Glutamatergic neuron (in vitro differentiated cells): ENCODE measurements at regions not wholly inside any gene's neighbourhood (a gene's known extent, or its start where the extent isn't known, plus 50 kb on each side); places are given as distances from the start of the nearest gene placed in this dataset.
"Not testable (repeated sequence)": the region's sequence is repeated elsewhere in the genome, so short reads cannot be mapped to it uniquely, and the experiment has no call there.

ENCODE experiments used
- DNase-seq: peaks from one replicate; pipeline ENCODE4 v3.0.0; 2022
- H3K27ac Mint-ChIP-seq: one replicate; pipeline ENCODE4 v1.8.0; 2020; ENCODE audit warnings: mild to moderate bottlenecking, mixed read lengths, inconsistent platforms; ENCODE audit not compliant: unreplicated experiment
- H3K27me3 Mint-ChIP-seq: one replicate; pipeline ENCODE4 v1.8.0; 2020; ENCODE audit warnings: mild to moderate bottlenecking, moderate library complexity, mixed read lengths, inconsistent platforms; ENCODE audit not compliant: unreplicated experiment
- H3K36me3 Mint-ChIP-seq: one replicate; pipeline ENCODE4 v1.8.0; 2020; ENCODE audit warnings: mild to moderate bottlenecking, mixed read lengths, inconsistent platforms; ENCODE audit not compliant: unreplicated experiment
- H3K4me1 Mint-ChIP-seq: one replicate; pipeline ENCODE4 v1.8.0; 2020; ENCODE audit warnings: mild to moderate bottlenecking, low read depth, mixed read lengths, inconsistent platforms; ENCODE audit not compliant: unreplicated experiment
- H3K4me3 Mint-ChIP-seq: one replicate; pipeline ENCODE4 v1.8.0; 2020; ENCODE audit warnings: mild to moderate bottlenecking, mixed read lengths, inconsistent platforms; ENCODE audit not compliant: unreplicated experiment
- H3K9me3 Mint-ChIP-seq: one replicate; pipeline ENCODE4 v1.8.0; 2020; ENCODE audit warnings: mild to moderate bottlenecking, moderate library complexity, mixed read lengths, inconsistent platforms; ENCODE audit not compliant: unreplicated experiment
- TF ChIP-seq, protein P1 (sequence below): fragments of 200-600 bp; sonication (generic); IDR thresholded peaks from one replicate; pipeline ENCODE4 v1.5.0; 2021; ENCODE audit not compliant: partially characterized antibody, unreplicated experiment

DNA sequence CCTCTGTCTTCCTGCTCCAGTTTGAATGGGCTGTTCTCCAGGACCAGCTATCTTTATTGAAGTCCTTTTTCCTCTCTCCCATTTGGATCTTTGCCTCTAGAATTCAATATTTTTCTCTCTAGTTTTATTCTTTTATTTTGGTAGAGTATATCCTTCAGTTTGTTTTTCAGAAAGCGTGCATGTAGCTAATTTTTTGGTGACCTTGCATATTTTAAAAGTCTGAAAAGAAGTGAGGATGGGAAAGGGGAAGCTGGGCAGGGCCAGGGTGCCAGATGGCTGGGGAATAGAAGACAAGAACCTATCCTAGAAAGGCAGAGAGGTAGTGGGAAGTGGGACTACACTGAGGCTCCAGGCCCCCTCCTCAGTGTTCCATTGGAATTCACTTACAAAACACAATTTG is 95.0 kb upstream of the ZBED5 start:
- no peak for DNase-seq
- H3K27me3 Mint-ChIP-seq = no peaks in the 10 kb centered on the region
- H3K4me1 Mint-ChIP-seq = no peaks in the 10 kb centered on the region
- no peak overlapping the region for H3K27ac Mint-ChIP-seq
- no peak overlapping the region for H3K4me3 Mint-ChIP-seq
- peaks cover 10% of the 10 kb centered on the region for H3K36me3 Mint-ChIP-seq
- H3K9me3 Mint-ChIP-seq = no peaks in the 10 kb centered on the region
- TF ChIP-seq, protein P1, sequence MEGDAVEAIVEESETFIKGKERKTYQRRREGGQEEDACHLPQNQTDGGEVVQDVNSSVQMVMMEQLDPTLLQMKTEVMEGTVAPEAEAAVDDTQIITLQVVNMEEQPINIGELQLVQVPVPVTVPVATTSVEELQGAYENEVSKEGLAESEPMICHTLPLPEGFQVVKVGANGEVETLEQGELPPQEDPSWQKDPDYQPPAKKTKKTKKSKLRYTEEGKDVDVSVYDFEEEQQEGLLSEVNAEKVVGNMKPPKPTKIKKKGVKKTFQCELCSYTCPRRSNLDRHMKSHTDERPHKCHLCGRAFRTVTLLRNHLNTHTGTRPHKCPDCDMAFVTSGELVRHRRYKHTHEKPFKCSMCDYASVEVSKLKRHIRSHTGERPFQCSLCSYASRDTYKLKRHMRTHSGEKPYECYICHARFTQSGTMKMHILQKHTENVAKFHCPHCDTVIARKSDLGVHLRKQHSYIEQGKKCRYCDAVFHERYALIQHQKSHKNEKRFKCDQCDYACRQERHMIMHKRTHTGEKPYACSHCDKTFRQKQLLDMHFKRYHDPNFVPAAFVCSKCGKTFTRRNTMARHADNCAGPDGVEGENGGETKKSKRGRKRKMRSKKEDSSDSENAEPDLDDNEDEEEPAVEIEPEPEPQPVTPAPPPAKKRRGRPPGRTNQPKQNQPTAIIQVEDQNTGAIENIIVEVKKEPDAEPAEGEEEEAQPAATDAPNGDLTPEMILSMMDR = no peak

DNA sequence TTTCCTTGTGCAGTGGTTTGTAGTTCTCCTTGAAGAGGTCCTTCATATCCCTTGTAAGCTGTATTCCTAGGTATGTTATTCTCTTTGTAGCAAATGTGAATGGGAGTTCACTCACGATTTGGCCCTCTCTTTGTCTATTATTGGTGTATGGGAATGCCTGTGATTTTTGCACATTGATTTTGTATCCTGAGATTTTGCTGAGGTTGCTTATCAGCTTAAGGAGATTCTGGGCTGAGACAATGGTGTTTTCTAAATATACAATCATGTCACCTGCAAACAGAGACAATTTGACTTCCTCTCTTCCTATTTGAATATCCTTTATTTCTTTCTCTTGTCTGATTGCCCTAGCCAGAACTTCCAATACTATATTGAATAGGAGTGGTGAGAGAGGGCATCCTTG is 90.1 kb upstream of the ZBED5 start:
- not testable (repeated sequence) for H3K4me1 Mint-ChIP-seq, H3K27ac Mint-ChIP-seq, H3K27me3 Mint-ChIP-seq, H3K4me3 Mint-ChIP-seq, DNase-seq, H3K9me3 Mint-ChIP-seq
- H3K36me3 Mint-ChIP-seq = peaks cover 10% of the 10 kb centered on the region

DNA sequence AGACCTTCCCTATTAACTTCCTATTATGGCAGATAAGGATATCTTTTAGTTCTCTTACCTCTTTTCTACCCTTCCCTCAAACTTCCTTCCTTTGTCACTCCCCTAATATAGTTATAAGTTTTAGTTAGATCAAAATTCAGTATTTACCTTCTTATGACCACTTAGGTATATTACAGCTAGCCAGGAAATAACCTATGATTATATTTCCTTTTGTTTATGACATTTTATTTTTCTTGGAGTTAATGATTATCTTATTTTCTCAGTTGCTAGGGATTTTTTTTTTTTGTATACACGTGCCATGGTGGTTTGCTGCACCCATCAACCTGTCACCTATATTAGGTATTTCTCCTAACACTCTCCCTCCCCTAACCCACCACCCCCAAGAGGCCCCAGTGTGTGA is 88.2 kb upstream of the ZBED5 start:
- Mint-ChIP-seq H3K27me3 (no peaks in the 10 kb centered on the region), H3K4me1 (no peaks in the 10 kb centered on the region), H3K27ac (no peak overlapping the region), H3K36me3 (peaks cover 6% of the 10 kb centered on the region), H3K4me3 (no peak overlapping the region), H3K9me3 (no peaks in the 10 kb centered on the region)
- DNase-seq = no peak
- TF ChIP-seq, protein P1 = no peak

DNA sequence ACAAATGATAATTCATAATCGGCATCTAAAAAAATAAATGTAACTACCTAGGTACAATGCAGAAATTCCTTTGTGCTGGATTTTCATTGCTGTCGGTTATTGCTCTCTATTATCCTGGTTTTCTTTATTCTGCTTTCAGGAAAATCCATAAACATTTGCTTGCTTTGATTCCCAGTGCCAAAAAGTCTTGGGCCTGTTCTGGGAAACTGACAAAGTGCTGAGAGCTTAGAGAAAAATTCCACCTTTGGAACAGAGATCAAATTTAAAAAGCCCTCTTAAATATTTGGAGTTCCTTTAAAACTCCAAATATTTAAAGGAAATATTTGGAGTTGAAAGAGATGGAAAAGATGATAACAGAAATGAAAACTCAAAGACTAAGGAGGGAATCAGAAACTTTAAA is 87.3 kb upstream of the ZBED5 start:
- Mint-ChIP-seq H3K27me3 (no peaks in the 10 kb centered on the region), H3K4me1 (no peaks in the 10 kb centered on the region), H3K9me3 (no peaks in the 10 kb centered on the region), H3K36me3 (peaks cover 6% of the 10 kb centered on the region), H3K27ac (no peak overlapping the region), H3K4me3 (no peak overlapping the region)
- DNase-seq = no peak
- TF ChIP-seq, protein P1 = no peak

DNA sequence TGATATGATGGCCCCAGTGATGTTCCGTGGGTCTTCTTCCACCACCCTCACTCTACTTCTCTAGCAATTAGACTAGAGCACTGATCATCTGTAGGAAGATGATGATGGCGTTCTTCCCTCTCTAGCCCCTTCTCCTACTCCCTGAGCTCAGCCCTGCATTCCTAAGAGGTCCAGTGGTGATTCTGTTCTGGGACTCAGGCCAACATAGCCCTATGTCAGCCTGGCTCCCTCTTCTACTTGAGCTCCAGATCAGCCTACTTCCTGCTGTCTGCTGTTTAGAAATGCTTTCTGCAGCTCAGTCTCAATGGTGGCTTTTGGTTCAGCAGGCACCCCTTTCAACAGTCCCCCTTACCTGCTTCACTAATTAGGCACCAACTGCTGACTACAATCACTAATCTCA is 86.1 kb upstream of the ZBED5 start:
- Mint-ChIP-seq H3K27me3 (no peaks in the 10 kb centered on the region), H3K4me1 (no peaks in the 10 kb centered on the region), H3K36me3 (peaks cover under 1% of the 10 kb centered on the region), H3K27ac (no peak overlapping the region), H3K4me3 (no peak overlapping the region), H3K9me3 (no peaks in the 10 kb centered on the region)
- DNase-seq = no peak
- TF ChIP-seq, protein P1 = no peak

DNA sequence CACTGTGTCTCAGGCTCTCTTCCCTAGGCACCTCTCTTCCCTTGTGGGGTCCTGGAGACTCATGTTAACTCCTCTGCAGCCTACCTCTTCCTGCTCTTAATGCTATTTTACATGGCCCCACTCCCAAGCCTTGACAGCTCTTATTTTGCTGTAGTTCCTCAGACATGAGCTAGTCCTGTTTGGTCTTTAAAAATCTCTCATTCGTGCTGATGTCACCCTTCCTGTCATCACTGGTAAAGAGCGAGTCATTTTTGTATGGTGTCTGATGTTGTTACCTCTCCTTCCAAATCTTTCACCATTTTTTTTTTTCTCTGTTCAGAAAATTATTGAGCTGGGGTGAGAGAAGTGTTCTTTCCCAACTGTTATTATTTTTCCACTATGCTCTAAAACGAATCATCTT is 84.8 kb upstream of the ZBED5 start:
- Mint-ChIP-seq H3K27ac (no peak overlapping the region), H3K27me3 (no peaks in the 10 kb centered on the region), H3K9me3 (no peaks in the 10 kb centered on the region), H3K36me3 (no peaks in the 10 kb centered on the region), H3K4me1 (no peaks in the 10 kb centered on the region), H3K4me3 (no peak overlapping the region)
- TF ChIP-seq, protein P1 = no peak
- no peak for DNase-seq
